Daoy (cell line): ENCODE measurements at regions not wholly inside any gene's neighbourhood (a gene's known extent, or its start where the extent isn't known, plus 50 kb on each side); places are given as distances from the start of the nearest gene placed in this dataset.
"Not testable (repeated sequence)": the region's sequence is repeated elsewhere in the genome, so short reads cannot be mapped to it uniquely, and the experiment has no call there.

Experiments
- DNase-seq: peaks from one replicate; pipeline ENCODE4 v3.0.0-alpha.2; 2015; ENCODE audit warnings: low read depth

DNA sequence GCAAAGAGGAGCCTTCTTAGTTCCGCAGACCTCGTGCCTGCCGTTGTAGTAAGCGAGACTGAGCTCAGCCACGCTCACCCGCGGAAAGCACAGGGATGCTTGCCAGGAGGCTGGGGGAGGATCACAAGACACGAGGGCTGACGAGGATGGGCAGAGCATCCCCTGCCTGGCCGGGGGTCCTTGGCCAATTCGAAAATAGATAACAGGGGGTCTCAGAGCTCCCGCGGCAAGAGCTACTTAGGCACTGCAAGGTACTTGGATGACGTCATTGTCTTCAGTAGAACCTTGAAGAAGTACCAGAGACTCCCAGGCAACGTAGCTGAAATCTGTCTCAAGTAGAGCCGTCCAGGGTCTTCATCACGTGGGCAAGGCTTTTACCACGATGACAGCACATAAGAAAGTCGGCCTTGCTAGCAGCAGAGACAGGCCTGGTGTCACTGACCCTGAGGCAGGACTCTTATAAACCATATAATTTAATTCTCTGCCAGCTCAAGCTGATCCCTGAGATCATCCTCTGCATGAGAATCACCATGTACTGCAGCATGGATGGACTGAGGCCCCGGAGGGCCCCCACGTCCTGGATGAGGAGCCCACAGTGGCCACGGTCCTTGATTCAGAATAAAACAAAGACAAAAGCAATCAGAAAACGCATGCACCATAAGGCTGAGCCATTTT lies 81.9 kb downstream of the TMEM18 start:
- DNase-seq = no peak

DNA sequence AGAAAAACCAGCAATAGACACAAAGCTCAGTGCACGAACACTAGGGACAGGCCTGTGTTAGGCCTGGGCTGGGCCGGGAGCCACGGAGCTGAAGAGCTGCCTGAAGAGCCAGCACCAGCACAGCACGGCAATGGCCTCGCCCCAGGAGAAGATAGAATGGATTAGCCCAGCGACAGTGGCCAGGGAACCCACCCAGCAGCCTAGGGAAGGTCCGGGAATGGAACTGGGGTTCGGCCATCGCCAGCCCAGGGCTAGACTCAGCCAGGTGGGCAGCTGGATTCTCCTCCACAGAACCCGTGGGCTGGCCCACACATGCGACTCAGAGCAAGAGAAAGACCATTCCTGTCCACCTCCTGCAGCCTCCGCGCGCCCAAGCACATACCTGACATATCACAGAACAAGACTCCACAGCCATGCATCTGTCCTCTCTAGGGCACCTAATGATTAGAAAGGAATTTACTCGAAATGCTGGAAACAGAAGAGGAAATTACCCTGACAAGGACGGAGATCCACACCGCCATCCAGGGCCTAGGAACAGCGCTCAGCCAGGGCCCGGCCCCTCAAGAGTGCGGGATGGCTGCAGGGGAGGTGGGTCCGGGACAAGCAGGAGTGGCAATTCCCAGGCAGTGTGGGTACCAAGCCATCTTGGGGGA lies 82.8 kb downstream of the TMEM18 start:
- no peak for DNase-seq

DNA sequence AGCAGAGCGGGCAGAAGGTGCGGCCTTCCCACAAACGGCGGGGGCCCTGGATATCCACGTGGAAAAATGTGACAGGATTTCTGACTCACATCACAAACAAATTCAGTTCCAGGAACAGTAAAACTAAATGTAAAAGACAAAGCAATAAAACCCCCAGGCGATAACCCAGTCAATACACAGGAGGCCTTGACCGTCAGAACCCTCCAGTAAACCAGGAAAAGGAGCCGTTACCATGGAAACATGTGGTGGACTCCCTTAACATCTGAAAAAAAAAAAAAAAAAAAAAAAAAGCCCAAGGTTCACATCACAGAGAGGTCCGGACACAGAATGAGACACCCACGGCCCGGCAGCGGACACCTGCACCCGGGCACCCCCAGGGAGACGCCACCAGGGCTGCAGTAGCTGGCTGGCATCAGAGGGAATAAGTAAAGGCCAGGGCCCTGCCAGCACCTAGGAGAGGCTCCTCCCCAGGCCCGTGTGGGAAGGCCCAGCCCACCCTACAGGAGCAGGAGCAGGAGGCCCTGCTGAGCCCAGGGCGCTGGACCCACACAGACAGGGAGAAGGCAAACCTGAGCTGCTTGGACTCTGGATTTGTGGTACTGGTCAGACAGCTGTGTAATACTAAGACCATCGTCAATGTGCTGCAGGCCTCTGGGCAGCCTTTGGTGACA lies 83.7 kb downstream of the TMEM18 start:
- no peak for DNase-seq

DNA sequence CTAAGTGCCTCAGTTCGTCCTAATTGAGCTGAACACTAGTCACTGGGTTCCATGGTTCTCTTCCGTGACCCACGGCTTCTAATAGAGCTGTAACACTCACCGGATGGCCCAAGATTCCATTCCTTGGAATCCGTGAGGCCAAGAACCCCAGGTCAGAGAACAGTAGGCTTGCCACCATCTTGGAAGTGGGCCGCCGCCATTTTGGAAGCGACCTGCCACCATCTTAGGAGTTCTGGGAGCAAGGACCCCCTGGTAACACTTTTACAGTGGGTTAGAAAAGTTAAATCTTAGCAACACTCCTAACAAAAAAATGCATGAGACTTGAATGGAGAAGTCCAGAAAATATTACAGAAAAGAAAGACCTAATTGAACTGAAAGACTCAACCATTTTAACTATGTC lies 84.5 kb downstream of the TMEM18 start:
- no peak for DNase-seq

DNA sequence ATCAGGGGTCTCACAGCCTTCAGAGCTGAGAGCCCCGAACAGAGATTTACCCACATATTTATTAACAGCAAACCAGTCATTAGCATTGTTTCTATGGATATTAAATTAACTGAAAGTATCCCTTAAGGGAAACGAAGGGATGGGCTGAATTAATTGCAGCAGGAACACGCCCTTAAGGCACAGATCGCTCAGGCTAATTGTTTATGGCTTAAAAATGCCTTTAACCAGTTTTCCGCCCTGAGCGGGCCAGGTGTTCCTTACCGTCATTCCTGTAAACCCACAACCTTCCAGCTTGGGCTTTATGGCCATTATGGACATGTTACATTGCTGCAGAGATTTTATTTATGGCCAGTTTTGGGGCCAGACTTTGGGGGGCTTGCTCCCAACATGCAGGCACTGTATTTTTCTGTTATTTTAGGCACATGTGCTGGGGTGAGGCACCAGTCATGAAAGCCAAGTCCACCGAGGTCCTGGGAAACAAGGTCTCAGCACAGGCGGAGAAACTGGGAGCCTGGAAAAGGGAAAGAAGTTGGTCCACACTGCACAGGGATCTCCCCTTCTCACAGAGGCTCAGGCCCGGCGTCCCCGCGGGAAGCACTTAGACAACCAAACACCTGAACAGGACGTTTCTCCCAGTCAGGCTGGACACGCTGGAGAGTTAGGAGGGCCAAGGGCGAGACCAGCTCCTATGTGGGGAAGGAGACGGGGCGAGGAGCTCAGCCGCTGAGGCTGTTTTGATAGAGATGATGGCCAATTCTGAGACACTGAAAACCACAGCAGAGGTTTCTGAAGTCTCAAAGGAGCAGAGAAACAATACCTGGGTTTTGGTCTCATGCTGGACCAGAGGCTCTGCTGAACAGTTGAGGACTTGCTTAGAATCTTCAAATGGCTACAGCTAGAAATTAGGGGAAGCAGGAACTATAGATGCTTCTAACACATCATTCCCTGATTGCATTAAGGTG lies 86.7 kb downstream of the TMEM18 start:
- DNase-seq = no peak

DNA sequence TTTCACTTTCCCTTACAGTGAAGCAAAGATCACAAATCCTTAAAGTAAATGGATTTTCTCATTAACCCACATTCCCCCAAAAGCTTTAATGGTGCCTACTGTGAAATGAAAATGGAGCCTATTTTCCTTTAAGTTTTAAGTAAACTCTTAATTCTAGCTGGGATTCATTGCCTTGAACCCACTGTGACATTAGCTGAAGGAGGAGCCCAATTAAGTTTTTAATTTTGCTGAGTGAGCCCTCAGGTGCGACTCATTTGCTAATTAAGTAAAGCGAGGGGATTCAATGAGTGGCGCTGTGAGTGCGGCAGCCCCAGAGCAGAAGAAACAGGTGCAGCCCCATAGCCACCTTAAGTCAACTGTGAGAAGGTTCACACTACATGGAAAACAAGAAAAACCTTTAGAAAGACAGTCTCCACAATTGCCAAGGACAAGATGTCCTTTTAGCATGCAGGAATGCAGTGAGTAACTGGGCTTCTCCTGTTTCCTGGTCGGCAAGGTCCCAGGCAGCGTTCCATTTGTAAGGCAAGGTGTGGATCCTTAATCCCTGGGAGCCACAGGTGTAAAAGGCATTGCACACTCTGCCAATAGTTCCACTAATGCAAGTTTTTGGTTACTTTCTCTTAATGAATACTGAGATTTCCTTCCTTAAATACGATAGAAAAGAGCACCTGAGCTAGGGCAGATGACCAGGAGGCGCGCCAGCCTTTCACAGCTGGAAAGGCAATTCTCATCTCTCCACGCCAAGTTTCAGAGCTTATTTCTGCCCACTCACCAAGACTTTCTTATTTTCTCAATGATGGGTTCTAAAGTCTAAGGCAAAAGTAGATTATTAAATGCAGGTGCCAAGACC lies 87.7 kb downstream of the TMEM18 start:
- no peak for DNase-seq

DNA sequence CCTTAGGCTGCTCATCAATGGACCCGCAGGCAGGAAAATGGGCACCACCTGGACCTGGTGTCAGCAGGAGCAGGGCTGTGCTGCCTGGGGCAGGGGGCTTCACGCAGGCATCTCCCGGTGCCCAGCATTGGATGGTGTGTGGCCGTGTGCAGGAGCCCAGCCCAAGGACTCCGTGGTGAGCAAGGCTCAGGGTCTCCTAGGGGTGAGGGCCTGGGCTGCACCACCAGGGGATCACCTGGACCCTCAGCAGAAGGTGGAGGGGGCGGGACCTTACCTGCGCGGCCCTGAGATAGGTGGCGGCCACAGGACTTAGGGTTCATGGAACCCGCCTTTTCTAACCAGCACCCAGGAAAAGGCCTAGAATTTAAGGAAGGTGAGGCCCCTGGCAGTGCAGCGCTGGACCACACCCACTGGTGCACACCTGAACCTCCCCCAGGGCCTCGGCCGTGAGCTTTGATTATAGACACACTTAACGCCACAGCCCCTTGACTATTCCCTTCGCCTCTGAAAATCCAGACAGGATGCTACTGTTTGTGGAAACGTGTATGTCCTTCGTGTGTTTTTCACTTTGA lies 89.0 kb downstream of the TMEM18 start:
- no peak for DNase-seq

DNA sequence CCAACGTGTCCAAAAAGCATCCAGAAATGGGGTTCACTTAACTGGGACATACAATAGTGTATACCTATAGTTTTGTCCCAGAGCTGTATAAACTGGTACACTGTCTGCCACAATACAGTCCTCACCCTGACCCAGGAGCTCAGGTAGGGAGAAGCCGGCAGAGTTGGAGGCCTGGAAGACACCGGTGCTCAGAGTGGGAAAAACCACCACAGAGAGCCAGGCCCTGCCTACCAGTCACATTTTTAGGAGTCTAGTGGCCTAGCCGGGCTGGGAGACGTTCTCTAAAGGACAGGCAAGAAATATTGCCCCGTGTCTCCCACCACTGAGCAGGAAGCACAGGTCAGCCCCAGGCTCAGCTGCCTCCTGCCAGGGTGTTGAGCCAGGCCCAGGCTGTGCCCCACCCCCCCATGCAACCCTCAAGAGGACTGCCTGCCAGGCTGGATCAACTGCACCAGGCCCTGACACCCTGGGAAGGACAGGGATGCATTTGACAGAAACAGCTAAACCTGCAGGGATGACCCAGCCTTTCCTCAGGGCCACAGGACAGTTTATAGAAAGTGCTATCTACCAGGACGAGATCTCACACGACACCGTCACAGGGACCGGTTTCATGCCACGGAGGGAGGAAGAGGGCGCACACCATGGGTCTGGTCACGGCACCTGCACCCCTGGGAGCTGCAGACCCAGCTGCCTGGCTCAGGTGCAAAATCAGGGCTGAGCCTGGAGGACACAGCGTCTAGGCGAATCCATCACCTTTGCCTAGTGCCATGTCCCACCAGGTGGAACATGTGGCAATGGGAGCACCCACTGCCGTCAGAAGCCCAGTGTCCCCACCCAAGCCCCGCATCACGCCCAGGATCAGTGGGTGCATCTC lies 89.9 kb downstream of the TMEM18 start:
- no peak for DNase-seq

DNA sequence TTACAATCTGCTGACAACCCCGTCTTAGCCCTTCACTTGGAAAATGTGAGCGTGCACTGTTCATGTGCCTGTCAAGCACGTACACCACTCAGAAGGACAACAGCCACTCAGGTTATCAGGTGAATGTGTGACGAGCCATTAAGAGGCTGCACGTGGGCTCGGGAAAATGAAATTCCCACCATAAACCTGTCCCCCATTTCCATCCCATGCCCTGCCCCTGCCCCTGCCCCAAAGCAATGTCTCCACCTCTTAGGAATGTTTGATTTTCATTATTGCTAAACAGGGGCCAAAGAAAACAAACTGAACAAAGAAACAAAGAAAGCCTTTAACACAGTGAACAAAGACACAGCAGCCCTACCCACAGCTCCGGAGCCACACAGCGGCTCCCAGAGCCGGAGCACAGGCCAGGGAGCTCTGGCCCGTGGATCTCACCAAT lies 90.5 kb downstream of the TMEM18 start:
- DNase-seq = no peak

DNA sequence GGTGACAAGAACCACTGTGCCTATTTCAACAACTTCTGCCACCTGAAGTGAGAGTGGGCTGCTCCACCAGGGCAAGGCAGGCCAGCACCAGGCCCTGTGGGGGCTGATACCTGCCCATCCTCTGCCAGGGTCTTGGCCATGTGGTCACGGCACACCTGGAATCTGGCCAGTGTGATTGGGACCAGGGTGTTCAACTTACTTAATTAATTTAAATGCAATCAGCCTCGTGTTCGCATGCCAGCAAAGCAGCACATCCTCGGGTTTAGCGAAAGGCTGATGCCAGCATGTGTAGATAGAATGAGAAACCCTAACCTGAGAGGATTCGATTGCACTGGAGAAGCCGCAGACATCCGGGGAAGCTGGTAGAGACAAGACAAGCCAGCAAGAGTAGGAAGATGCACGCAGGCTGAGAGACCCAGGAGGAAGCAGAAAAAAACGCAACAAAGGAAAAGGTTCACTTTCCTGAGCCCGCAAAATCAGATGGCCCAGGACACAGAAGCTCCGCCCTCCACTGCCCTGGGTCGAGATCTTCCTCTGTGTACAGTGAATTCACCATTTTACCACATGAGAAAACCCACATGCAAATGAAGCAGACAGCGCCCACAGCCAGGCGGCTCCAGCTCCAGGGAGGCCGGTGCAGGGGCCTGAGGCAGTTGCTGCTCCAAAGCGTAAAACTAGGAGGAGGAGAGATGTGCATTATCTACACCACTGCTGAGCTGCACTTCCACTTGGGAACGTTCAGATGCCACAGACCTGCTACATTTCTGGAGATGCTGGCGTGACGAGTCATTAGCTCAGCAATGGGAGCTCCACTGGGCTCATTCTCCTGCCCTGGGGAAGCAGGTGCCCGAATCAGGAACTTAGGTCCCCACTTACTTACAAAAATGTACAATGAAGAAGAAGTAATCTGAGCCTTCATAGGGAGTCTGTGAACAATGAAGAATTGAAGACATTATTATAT lies 92.1 kb downstream of the TMEM18 start:
- DNase-seq = peak; percentile 43

DNA sequence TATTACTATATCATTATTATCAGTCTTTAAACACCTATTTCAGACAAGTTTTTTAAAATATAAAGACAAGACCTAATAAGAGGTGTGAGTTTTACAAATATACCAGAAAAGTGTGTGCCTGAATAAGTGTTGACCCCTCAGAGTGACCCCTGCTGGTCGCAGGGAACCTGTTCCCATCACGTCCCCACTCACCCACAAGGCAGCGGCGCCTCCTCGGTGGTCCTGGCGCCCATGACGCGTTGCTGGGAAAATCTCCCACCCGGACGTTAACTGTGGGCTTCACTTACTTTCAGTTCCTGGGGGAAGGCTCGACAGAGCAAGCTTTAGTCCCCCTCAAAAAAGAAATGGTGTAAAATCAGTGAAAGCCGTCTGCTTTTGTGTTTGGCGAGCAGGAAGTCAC lies 93.5 kb downstream of the TMEM18 start:
- DNase-seq = no peak

DNA sequence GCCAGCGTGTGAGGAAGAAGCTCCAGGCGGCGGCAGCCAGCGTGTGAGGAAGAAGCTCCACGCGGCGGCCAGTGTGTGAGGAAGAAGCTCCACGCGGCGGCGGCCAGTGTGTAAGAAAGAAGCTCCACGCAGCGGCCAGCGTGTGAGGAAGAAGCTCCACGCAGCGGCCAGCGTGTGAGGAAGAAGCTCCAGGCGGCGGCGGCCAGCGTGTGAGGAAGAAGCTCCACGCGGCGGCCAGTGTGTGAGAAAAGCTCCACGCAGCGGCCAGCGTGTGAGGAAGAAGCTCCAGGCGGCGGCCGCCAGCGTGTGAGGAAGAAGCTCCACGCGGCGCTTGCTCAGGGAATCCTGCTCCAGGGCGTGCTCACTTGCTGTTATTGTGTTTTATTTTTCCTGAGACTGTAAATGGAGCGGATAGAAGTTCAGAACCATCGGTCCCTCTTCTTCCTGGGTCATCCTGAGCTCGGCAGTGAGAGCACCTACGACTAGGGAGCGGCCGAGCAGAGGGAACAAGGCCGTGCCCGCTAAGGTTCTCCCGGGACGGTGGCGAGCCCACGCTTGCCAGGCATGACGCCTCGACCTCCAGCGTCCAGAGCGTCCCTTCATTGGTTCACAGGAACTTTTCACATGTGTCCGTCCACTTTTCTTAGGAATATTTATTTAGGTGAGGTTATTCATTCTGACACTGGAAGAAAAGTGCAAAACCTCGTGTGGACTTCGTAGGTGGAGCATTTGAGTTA lies 94.2 kb downstream of the TMEM18 start:
- DNase-seq = no peak

DNA sequence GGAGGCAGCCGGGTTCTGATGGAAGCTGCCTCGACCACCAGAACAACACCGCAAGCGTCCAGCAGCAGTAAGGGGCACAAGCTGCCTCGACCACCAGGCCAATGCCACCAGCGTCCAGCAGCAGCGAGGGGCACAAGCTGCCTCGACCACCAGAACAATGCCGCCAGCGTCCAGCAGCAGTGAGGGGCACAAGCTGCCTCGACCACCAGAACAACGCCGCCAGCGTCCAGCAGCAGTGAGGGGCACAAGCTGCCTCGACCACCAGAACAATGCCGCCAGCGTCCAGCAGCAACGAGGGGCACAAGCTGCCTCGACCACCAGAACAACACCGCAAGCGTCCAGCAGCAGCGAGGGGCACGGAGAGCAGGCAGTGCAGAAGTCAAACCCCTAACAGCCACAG lies 94.9 kb downstream of the TMEM18 start:
- DNase-seq = not testable (repeated sequence)

DNA sequence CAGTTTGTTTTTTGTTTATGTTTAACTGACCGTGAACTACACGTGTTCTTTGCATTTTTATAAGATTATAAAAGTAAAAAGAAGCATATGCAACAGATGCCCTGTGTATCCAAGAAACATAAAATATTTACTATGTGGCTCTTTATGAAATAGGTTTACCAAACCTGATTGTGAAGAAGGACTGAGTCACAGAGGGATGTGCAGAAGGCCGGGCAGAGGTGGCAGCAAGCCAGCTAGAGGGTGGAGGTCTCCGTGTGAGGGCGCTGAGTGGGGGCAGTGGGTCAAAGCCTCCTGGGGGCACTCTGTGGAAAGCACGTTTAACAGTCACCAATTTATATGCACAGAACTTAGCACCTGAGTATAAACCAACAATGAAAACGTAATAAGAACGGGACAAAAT lies 97.2 kb downstream of the TMEM18 start:
- DNase-seq = no peak

DNA sequence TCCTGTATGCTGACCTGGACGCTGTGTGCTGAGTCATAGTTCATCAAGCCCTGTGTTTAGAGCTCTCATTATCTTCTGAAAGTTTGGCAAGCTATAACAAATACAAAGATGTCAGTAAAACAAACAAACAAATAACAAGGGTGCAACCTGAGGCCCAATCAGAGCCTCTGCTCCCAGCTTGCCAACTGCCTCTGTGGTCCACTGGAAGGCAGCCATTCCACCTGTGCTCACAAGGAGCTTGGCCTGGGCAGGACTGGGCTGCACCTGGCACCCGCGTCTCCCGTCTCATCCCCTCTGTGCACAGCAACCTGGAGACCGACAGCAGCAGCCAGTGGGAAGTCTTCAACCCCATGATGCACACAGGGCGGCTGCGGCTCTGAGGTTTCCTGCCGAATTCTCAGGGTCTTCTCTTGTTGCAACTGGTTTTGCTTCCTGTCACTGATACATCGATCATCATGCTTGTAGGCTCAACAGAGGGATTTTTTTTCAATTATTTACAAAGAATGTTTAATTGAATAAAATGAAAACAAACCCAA lies 97.8 kb downstream of the TMEM18 start:
- DNase-seq = no peak

DNA sequence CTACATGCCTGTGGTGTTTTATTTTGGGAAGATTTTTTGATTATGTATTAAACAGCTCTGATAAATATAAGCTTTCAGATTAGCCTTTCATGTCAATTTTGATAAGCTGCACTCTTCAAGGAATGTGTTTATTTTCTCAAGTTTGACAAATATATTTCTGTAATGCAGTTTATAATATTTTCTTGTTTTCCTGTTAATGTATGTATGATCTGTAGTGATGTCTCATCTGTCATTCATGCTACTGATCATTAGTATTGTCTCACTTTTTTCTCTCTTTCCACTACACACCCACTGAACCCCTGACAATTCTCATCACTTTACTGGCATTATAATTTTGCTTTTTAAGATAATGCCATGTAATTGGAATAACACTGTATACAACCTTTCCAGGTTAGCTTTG lies 100.9 kb downstream of the TMEM18 start:
- no peak for DNase-seq

DNA sequence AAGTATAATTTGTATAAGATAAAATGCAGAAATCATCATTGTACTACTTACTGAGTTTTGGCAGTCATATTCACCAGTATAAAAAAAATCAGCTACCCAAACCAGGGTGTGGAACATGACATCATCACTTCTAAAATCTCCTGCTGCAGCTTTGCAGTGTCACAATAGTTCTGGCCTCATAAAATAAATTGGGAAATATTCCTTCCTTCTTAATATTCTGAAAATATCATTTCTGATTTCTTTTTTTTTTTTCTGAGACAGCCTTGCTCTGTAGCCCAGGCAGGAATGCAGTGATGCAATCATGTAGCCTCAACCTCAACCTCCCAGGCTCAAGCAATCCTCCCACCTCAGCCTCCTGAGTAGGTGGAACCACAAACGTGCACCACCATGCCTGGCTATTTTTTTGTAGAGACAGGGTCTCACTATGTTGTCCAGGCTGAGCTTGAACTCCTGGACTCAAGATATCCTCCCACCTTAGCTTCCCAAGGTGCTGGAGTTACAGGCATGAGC lies 101.4 kb downstream of the TMEM18 start:
- no peak for DNase-seq
